ENCODE measurements at regions not wholly inside any gene's neighbourhood (a gene's known extent, or its start where the extent isn't known, plus 50 kb on each side); places are given as distances from the start of the nearest gene placed in this dataset.

DNA sequence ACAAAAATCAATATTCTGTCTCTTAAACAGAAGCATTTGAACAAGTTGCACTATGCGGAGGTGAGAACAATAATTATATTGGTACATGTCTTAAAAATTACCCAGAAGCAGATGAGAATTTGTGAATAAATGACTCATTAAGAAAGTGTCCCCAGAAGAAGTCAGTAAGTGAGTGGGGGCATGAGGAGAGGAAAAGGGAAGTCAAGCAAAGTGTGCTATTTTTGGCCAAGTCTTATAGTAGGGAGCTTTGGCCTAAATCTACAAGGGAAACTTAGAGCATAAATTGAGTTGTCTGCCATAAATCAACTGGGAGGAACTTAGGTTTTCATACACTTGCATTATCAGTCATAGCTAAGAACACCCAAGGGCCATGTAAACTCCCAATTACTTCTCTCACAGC, 86.9 kb upstream of the SATB1 start:
- no CpG with 5 or more reads among the region's 1 CpG for WGBS (ENCODE audit: extremely low coverage, insufficient coverage, insufficient read length)

DNA sequence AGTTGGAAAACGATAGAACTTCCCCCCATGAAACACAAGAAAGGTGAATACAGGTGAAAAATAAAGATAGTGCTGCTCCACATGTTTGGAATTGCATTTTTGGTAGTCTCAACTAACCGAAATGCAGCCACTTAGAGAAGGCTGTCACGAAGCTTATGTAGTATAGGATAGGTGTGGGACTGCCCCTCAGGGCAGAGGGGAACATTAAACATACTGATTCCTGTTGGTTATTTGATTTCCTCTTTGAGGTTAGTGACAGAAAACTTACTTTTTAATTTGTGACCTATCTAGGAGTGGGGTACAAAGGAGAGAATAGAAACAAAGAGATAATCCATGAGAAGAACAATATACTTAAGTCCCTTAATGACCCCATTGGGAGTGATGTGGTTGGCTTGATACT, 85.8 kb upstream of the SATB1 start:
- no CpG with 5 or more reads among the region's 3 CpGs for WGBS (ENCODE audit: extremely low coverage, insufficient coverage, insufficient read length)

More for the DNA sequence above, 86.9 kb upstream of the SATB1 start:
- no peak overlapping the region for H3K9ac ChIP-seq (ENCODE audit: low read length)
- H3K18ac ChIP-seq (ENCODE audit: low read length): no peak overlapping the region
- no peak for DNase-seq
- H4K91ac ChIP-seq (ENCODE audit: low read depth, low read length): no peak overlapping the region
- no peaks in the 10 kb centered on the region for H3K9me3 ChIP-seq (ENCODE audit: insufficient read depth, low read depth, low read length)
- no peak overlapping the region for H2AFZ ChIP-seq (ENCODE audit: insufficient read depth, low read length, poor library complexity)
- H3K4me1 ChIP-seq (ENCODE audit: control insufficient read depth in 1 of 2, insufficient read depth in 2 of 2, low read length in 2 of 2): no peaks in the 10 kb centered on the region
- no peak overlapping the region for H3K4me3 ChIP-seq (ENCODE audit: low read depth, low read length)
- no peaks in the 10 kb centered on the region for H3K27me3 ChIP-seq (ENCODE audit: insufficient read depth, low read length)
- no peak overlapping the region for H4K12ac ChIP-seq (ENCODE audit: low read depth, low read length)
- no peak overlapping the region for H2AK5ac ChIP-seq (ENCODE audit: low read length)
- no peak overlapping the region for H2BK12ac ChIP-seq (ENCODE audit: low read length)
- no peak overlapping the region for H3K4me2 ChIP-seq (ENCODE audit: low read length)
- H4K8ac ChIP-seq (ENCODE audit: low read depth, low read length): no peak overlapping the region
- H3K14ac ChIP-seq (ENCODE audit: low read length): no peak overlapping the region
- H3K23ac ChIP-seq (ENCODE audit: low read length): no peak overlapping the region
- H3K36me3 ChIP-seq (ENCODE audit: control insufficient read depth in 1 of 2, insufficient read depth in 2 of 2, low read length in 2 of 2): no peaks in the 10 kb centered on the region
- no peaks in the 10 kb centered on the region for H3K79me1 ChIP-seq (ENCODE audit: low read length)
- no peak overlapping the region for H2BK120ac ChIP-seq (ENCODE audit: insufficient read depth, low read length, poor library complexity)
- no peaks in the 10 kb centered on the region for H3K79me2 ChIP-seq (ENCODE audit: control insufficient read depth, insufficient read depth, low read length, poor library complexity)
- H3K4ac ChIP-seq (ENCODE audit: low read depth, low read length): no peak overlapping the region
- no peak overlapping the region for H3K27ac ChIP-seq (ENCODE audit: low read depth, low read length)
- H2BK5ac ChIP-seq (ENCODE audit: low read depth, low read length, poor library complexity): no peak overlapping the region

DNA sequence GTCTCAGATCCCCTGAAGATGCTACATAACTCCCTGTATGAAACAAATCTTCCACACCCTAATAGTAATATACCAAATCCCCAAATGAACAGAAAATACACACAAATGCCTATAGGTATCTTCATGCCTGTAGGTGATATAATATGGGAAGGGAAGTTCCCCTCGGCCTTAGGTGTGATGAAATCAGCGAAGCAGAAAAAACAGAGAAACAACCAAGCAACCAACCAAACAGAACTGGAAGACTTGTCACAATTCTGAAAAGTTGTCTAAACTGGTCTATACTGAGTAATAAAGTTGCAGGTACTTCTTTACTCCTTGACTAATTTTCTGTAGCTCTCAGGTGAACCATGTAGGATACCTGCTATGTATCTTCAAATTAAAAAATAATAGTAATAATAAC, 82.2 kb upstream of the SATB1 start:
- Histone ChIP-seq H3K4me2 (ENCODE audit: low read length) (no peak overlapping the region), H2AFZ (ENCODE audit: insufficient read depth, low read length, poor library complexity) (no peak overlapping the region), H3K9ac (ENCODE audit: low read length) (no peak overlapping the region), H3K36me3 (ENCODE audit: control insufficient read depth in 1 of 2, insufficient read depth in 2 of 2, low read length in 2 of 2) (no peaks in the 10 kb centered on the region), H4K8ac (ENCODE audit: low read depth, low read length) (no peak overlapping the region), H3K4me3 (ENCODE audit: low read depth, low read length) (no peak overlapping the region), H3K14ac (ENCODE audit: low read length) (no peak overlapping the region), H3K4ac (ENCODE audit: low read depth, low read length) (no peak overlapping the region), H2BK120ac (ENCODE audit: insufficient read depth, low read length, poor library complexity) (no peak overlapping the region), H2BK5ac (ENCODE audit: low read depth, low read length, poor library complexity) (no peak overlapping the region), H3K9me3 (ENCODE audit: insufficient read depth, low read depth, low read length) (no peaks in the 10 kb centered on the region), H3K4me1 (ENCODE audit: control insufficient read depth in 1 of 2, insufficient read depth in 2 of 2, low read length in 2 of 2) (peaks cover 0 to 2% of the 10 kb centered on the region in 2 experiments), H3K18ac (ENCODE audit: low read length) (no peak overlapping the region), H2BK12ac (ENCODE audit: low read length) (no peak overlapping the region), H3K27me3 (ENCODE audit: insufficient read depth, low read length) (no peaks in the 10 kb centered on the region), H4K12ac (ENCODE audit: low read depth, low read length) (no peak overlapping the region), H3K23ac (ENCODE audit: low read length) (no peak overlapping the region), H3K79me1 (ENCODE audit: low read length) (no peaks in the 10 kb centered on the region), H3K79me2 (ENCODE audit: control insufficient read depth, insufficient read depth, low read length, poor library complexity) (no peaks in the 10 kb centered on the region), H2AK5ac (ENCODE audit: low read length) (no peak overlapping the region), H4K91ac (ENCODE audit: low read depth, low read length) (no peak overlapping the region), H3K27ac (ENCODE audit: low read depth, low read length) (no peak overlapping the region)
- no CpG with 5 or more reads among the region's 2 CpGs for WGBS (ENCODE audit: extremely low coverage, insufficient coverage, insufficient read length)
- peak; percentile 57 to 85 for DNase-seq

More for the DNA sequence above, 85.8 kb upstream of the SATB1 start:
- Histone ChIP-seq H4K12ac (ENCODE audit: low read depth, low read length) (no peak overlapping the region), H2BK120ac (ENCODE audit: insufficient read depth, low read length, poor library complexity) (no peak overlapping the region), H4K8ac (ENCODE audit: low read depth, low read length) (no peak overlapping the region), H3K36me3 (ENCODE audit: control insufficient read depth in 1 of 2, insufficient read depth in 2 of 2, low read length in 2 of 2) (no peaks in the 10 kb centered on the region), H3K4me3 (ENCODE audit: low read depth, low read length) (no peak overlapping the region), H3K14ac (ENCODE audit: low read length) (no peak overlapping the region), H3K79me2 (ENCODE audit: control insufficient read depth, insufficient read depth, low read length, poor library complexity) (no peaks in the 10 kb centered on the region), H3K23ac (ENCODE audit: low read length) (no peak overlapping the region), H3K4me2 (ENCODE audit: low read length) (no peak overlapping the region), H3K9me3 (ENCODE audit: insufficient read depth, low read depth, low read length) (no peaks in the 10 kb centered on the region), H3K9ac (ENCODE audit: low read length) (no peak overlapping the region), H2BK12ac (ENCODE audit: low read length) (no peak overlapping the region), H3K18ac (ENCODE audit: low read length) (no peak overlapping the region), H3K4me1 (ENCODE audit: control insufficient read depth in 1 of 2, insufficient read depth in 2 of 2, low read length in 2 of 2) (no peaks in the 10 kb centered on the region), H3K79me1 (ENCODE audit: low read length) (no peaks in the 10 kb centered on the region), H3K27ac (ENCODE audit: low read depth, low read length) (no peak overlapping the region), H2AK5ac (ENCODE audit: low read length) (no peak overlapping the region), H2AFZ (ENCODE audit: insufficient read depth, low read length, poor library complexity) (no peak overlapping the region), H2BK5ac (ENCODE audit: low read depth, low read length, poor library complexity) (no peak overlapping the region), H4K91ac (ENCODE audit: low read depth, low read length) (no peak overlapping the region), H3K4ac (ENCODE audit: low read depth, low read length) (no peak overlapping the region), H3K27me3 (ENCODE audit: insufficient read depth, low read length) (no peaks in the 10 kb centered on the region)
- DNase-seq: no peak

DNA sequence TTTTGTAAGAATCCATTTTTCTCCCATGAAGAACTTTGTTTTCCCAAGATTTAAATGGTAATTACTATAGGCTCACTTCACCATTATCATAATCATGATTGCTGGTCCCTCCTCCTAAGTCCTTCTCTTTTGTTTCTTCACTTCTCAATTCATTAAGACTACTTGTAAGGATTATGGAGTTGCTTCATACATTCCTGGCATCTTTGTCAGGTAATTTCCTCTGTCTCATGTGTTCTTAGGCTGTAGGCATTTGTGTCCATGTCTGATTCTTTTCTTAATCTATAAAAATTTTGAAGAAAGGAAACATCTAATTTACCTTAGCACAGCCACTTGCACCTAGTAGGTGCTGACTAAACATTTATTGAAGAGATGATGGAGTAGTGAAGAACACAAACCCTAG, 79.9 kb upstream of the SATB1 start:
- H4K8ac ChIP-seq (ENCODE audit: low read depth, low read length): no peak overlapping the region

More for the DNA sequence above, 79.9 kb upstream of the SATB1 start:
- DNase-seq: peak in 1 of 2 donors; percentile 58
- Histone ChIP-seq H3K36me3 (ENCODE audit: control insufficient read depth in 1 of 2, insufficient read depth in 2 of 2, low read length in 2 of 2) (no peaks in the 10 kb centered on the region), H3K14ac (ENCODE audit: low read length) (no peak overlapping the region), H2BK120ac (ENCODE audit: insufficient read depth, low read length, poor library complexity) (no peak overlapping the region), H3K27ac (ENCODE audit: low read depth, low read length) (no peak overlapping the region), H3K27me3 (ENCODE audit: insufficient read depth, low read length) (no peaks in the 10 kb centered on the region), H4K91ac (ENCODE audit: low read depth, low read length) (no peak overlapping the region), H3K79me2 (ENCODE audit: control insufficient read depth, insufficient read depth, low read length, poor library complexity) (no peaks in the 10 kb centered on the region), H3K9me3 (ENCODE audit: insufficient read depth, low read depth, low read length) (no peaks in the 10 kb centered on the region), H2AFZ (ENCODE audit: insufficient read depth, low read length, poor library complexity) (no peak overlapping the region), H2AK5ac (ENCODE audit: low read length) (no peak overlapping the region), H3K18ac (ENCODE audit: low read length) (no peak overlapping the region), H3K79me1 (ENCODE audit: low read length) (no peaks in the 10 kb centered on the region), H3K23ac (ENCODE audit: low read length) (no peak overlapping the region), H2BK12ac (ENCODE audit: low read length) (no peak overlapping the region), H3K9ac (ENCODE audit: low read length) (no peak overlapping the region), H4K12ac (ENCODE audit: low read depth, low read length) (no peak overlapping the region), H3K4me2 (ENCODE audit: low read length) (no peak overlapping the region), H3K4me3 (ENCODE audit: low read depth, low read length) (no peak overlapping the region), H3K4me1 (ENCODE audit: control insufficient read depth in 1 of 2, insufficient read depth in 2 of 2, low read length in 2 of 2) (peaks cover 0 to 7% of the 10 kb centered on the region in 2 experiments), H2BK5ac (ENCODE audit: low read depth, low read length, poor library complexity) (no peak overlapping the region), H3K4ac (ENCODE audit: low read depth, low read length) (no peak overlapping the region)
